Caco-2 (cell line): ENCODE measurements at regions not wholly inside any gene's neighbourhood (a gene's known extent, or its start where the extent isn't known, plus 50 kb on each side); places are given as distances from the start of the nearest gene placed in this dataset.
"Not testable (repeated sequence)": the region's sequence is repeated elsewhere in the genome, so short reads cannot be mapped to it uniquely, and the experiment has no call there.

Source experiments
- BruUV-seq: library from RNA; stranded (reverse); fragments of 400-500 nt; replicated peaks from 2 replicates; lab custom pipeline; 2021; lab: Mats Ljungman, UMichigan
- CTCF ChIA-PET: fragments of 300-600 bp; sonication (Branson Sonifier 250); formaldehyde crosslinking; loops from one replicate; lab custom pipeline; 2022; ENCODE audit warnings: antibody characterized with exemption; lab: Charles Lee
- POLR2A ChIA-PET: fragments of 300-600 bp; sonication (Branson Sonifier 250); formaldehyde crosslinking; loops from one replicate; lab custom pipeline; 2022; ENCODE audit warnings: antibody characterized with exemption; lab: Charles Lee
- DNase-seq, 2 experiments: peaks; one replicate each; pipeline versions ENCODE4 v3.0.0 to v3.0.0-alpha.2; 2020 to 2022
- H3K27me3 ChIP-seq: replicated peaks from 2 replicates; pipeline ENCODE4 v1.6.0; 2011; ENCODE audit warnings: low read length; ENCODE audit not compliant: control insufficient read depth, insufficient read depth
- H3K36me3 ChIP-seq: 2 replicates; pipeline ENCODE4 v1.5.1; 2011; ENCODE audit warnings: low read length; ENCODE audit not compliant: control insufficient read depth, insufficient read depth
- H3K4me1 ChIP-seq: fragments of 250-450 bp; sonication (Bioruptor Pico); 2 replicates; pipeline ENCODE4 v1.5.1; 2020; ENCODE audit warnings: mild to moderate bottlenecking
- H3K4me3 ChIP-seq: 2 replicates; pipeline ENCODE4 v1.5.1; 2011; ENCODE audit warnings: low read depth, mild to moderate bottlenecking, control low read depth, low read length
- H3K9me3 ChIP-seq: fragments of 250-450 bp; sonication (Bioruptor Pico); 2 replicates; pipeline ENCODE4 v1.5.1; 2020; ENCODE audit warnings: mild to moderate bottlenecking, moderate library complexity
- H3K27ac Mint-ChIP-seq: one replicate; pipeline ENCODE4 v1.8.0; 2022; ENCODE audit warnings: mixed read lengths; ENCODE audit not compliant: unreplicated experiment
- H3K27me3 Mint-ChIP-seq: one replicate; pipeline ENCODE4 v1.8.0; 2022; ENCODE audit warnings: mixed read lengths; ENCODE audit not compliant: insufficient read depth, unreplicated experiment
- H3K36me3 Mint-ChIP-seq: one replicate; pipeline ENCODE4 v1.8.0; 2022; ENCODE audit warnings: mild to moderate bottlenecking, mixed read lengths; ENCODE audit not compliant: insufficient read depth, unreplicated experiment
- H3K4me1 Mint-ChIP-seq: one replicate; pipeline ENCODE4 v1.8.0; 2022; ENCODE audit warnings: low read depth, mixed read lengths; ENCODE audit not compliant: unreplicated experiment
- H3K4me3 Mint-ChIP-seq: one replicate; pipeline ENCODE4 v1.8.0; 2022; ENCODE audit warnings: mild to moderate bottlenecking, moderate library complexity, mixed read lengths; ENCODE audit not compliant: unreplicated experiment
- H3K9me3 Mint-ChIP-seq: one replicate; pipeline ENCODE4 v1.8.0; 2022; ENCODE audit warnings: mixed read lengths; ENCODE audit not compliant: unreplicated experiment
- CTCF ChIP-seq, 2 experiments: fragments of 200-600 bp in 1 of 2; IDR thresholded peaks; 1 replicate in 1 of 2; 2 replicates in 1 of 2; pipeline versions ENCODE4 v1.5.1 to v1.8.0; 2011 to 2022; ENCODE audit warnings: antibody characterized with exemption in 1 of 2, control low read depth in 1 of 2, inconsistent platforms in 1 of 2, low read depth in 1 of 2, low read length in 1 of 2, mild to moderate bottlenecking in 1 of 2, moderate library complexity in 1 of 2; ENCODE audit not compliant: insufficient read depth in 1 of 2, severe bottlenecking in 1 of 2, unreplicated experiment in 1 of 2
- intact Hi-C: fragments of 100-400 bp; cut with micrococcal nuclease; formaldehyde crosslinking; loops from one replicate; pipeline ENCODE4 v1.10.0; 2022; ENCODE audit not compliant: unreplicated experiment

- no TSS peak for BruUV-seq
- TF ChIP-seq CTCF (IDR thresholded peaks at IDR 0.05; ENCODE audit: insufficient read depth in 1 of 2, low read depth in 1 of 2, low read length in 1 of 2, severe bottlenecking in 1 of 2, unreplicated experiment in 1 of 2) = no peak
- H3K36me3 ChIP-seq = no peaks in the 10 kb centered on the region
- peaks cover 10% of the 10 kb centered on the region for H3K9me3 Mint-ChIP-seq
- no peak for DNase-seq
- no peaks in the 10 kb centered on the region for H3K36me3 Mint-ChIP-seq
- intact Hi-C loops = no loop called here
- H3K27me3 Mint-ChIP-seq = no peaks in the 10 kb centered on the region
- no peak overlapping the region for H3K4me3 ChIP-seq
- no peaks in the 10 kb centered on the region for H3K4me1 ChIP-seq
- H3K4me1 Mint-ChIP-seq = no peaks in the 10 kb centered on the region
- H3K27me3 ChIP-seq = no peaks in the 10 kb centered on the region
- POLR2A ChIA-PET = no interaction called here
- no peaks in the 10 kb centered on the region for H3K9me3 ChIP-seq
- no peak overlapping the region for H3K4me3 Mint-ChIP-seq
- CTCF ChIA-PET = no interaction called here
- no peak overlapping the region for H3K27ac Mint-ChIP-seq
These were observed 154.1 kb upstream of the POGK start for GRCh38 chr1:166685200-166685599.

- H3K27me3 ChIP-seq, H3K27ac Mint-ChIP-seq, H3K4me1 ChIP-seq, H3K4me3 ChIP-seq, H3K4me1 Mint-ChIP-seq, CTCF ChIA-PET, intact Hi-C loops, POLR2A ChIA-PET, H3K36me3 ChIP-seq, H3K27me3 Mint-ChIP-seq, H3K36me3 Mint-ChIP-seq, H3K9me3 ChIP-seq, H3K9me3 Mint-ChIP-seq, H3K4me3 Mint-ChIP-seq, BruUV-seq, DNase-seq: not testable (repeated sequence)
These were observed 153.4 kb upstream of the POGK start for GRCh38 chr1:166685891-166686290.

- H3K4me1 ChIP-seq, H3K27ac Mint-ChIP-seq, H3K4me3 Mint-ChIP-seq, H3K36me3 ChIP-seq, H3K9me3 Mint-ChIP-seq, H3K27me3 Mint-ChIP-seq, H3K27me3 ChIP-seq, CTCF ChIA-PET, DNase-seq, BruUV-seq, intact Hi-C loops, H3K36me3 Mint-ChIP-seq, H3K4me3 ChIP-seq, H3K4me1 Mint-ChIP-seq, POLR2A ChIA-PET, H3K9me3 ChIP-seq: not testable (repeated sequence)
These were observed 148.7 kb upstream of the POGK start for GRCh38 chr1:166690596-166690995.

- Mint-ChIP-seq H3K4me1 (no peaks in the 10 kb centered on the region), H3K4me3 (no peak overlapping the region), H3K27me3 (no peaks in the 10 kb centered on the region), H3K9me3 (peaks cover 2% of the 10 kb centered on the region), H3K27ac (no peak overlapping the region), H3K36me3 (no peaks in the 10 kb centered on the region)
- no peak for TF ChIP-seq CTCF (IDR thresholded peaks at IDR 0.05; ENCODE audit: insufficient read depth in 1 of 2, low read depth in 1 of 2, low read length in 1 of 2, severe bottlenecking in 1 of 2, unreplicated experiment in 1 of 2)
- Histone ChIP-seq H3K9me3 (no peaks in the 10 kb centered on the region), H3K4me1 (no peaks in the 10 kb centered on the region), H3K4me3 (no peak overlapping the region), H3K36me3 (no peaks in the 10 kb centered on the region), H3K27me3 (no peaks in the 10 kb centered on the region)
- intact Hi-C loops = no loop called here
- CTCF ChIA-PET = no interaction called here
- DNase-seq = no peak
- POLR2A ChIA-PET = no interaction called here
- no TSS peak for BruUV-seq
These were observed 147.8 kb upstream of the POGK start for GRCh38 chr1:166691476-166691875.
